ENCODE measurements at regions not wholly inside any gene's neighbourhood (a gene's known extent, or its start where the extent isn't known, plus 50 kb on each side); places are given as distances from the start of the nearest gene placed in this dataset.
"Not testable (repeated sequence)": the region's sequence is repeated elsewhere in the genome, so short reads cannot be mapped to it uniquely, and the experiment has no call there.

DNA sequence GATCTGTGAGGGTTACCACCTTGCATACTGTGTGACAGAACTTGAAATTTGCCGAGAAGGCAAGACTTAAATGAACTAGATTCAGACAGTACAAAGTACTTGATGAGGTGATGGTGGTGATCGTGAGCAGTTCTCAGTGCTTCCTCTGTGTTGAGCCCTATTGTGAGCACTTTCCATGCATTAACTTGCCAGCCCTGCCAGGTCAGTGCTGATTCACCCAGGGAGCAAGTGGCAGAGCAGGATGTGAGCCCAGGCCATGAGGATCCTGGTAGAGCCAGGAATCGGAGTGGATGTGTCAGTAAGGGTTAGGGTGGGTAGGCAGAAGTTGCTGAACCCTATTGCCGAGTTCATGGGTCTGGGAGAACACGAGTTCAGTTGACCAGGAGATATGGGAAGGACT lies 4545.7 kb upstream of the TPTE start:
- DNase-seq: not testable (repeated sequence)

- not testable (repeated sequence) for DNase-seq
Measured at GRCh38 chr21:5997586-5997985, 4523.8 kb upstream of the TPTE start.

DNA sequence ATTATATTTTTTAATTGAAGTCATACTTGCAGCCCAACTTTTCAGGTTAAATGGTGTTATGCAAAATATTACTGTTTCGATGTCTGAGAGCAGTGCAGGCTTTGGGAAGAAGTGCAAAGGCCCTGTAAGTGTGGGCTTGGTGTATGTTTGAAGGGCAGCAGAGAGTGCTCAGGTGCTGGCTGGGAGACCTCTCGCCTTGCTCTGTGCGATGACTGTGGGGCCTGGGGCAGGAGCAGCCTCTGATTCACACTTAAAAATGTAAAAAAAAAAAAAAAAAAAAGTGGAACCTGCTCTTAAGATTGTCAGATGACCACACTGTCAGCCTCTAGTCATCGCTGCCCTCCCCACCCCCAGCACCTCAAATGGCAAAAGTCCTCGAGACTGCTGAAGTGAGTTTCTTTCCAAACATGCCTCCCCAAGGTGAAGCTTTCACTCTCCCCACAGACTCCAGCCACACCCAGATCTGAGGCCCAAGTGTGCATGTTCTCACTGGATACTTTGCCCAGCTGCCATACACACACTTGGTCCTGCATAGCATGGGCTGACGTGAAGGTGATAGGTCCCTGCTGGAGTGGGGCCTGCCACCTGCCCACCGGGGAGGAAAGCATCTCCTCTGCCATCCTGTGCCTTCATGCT lies 4505.8 kb upstream of the TPTE start:
- DNase-seq: not testable (repeated sequence)

DNA sequence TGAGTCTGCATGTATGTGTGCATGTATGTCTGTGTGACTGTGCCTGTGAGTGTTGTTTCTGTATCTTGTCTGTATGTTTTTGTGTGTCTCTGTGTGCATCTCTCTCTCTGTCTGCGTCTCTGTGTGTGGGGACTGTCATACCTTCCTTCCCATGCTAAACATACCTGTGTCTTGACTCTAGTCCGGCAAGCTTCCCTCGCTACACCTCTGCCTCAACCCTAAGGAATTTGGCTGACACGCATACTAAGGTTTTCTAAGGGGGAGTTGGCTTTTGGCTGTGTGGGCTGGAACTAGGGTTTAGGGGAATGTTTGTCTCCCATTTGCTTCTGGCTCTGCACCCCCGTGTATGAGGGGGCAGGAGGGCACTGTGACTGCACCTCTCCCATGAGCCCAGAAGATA lies 4500.9 kb upstream of the TPTE start:
- not testable (repeated sequence) for DNase-seq

GRCh38 chr21:6020953-6021716 lies 4500.2 kb upstream of the TPTE start:
- DNase-seq: not testable (repeated sequence)

DNA sequence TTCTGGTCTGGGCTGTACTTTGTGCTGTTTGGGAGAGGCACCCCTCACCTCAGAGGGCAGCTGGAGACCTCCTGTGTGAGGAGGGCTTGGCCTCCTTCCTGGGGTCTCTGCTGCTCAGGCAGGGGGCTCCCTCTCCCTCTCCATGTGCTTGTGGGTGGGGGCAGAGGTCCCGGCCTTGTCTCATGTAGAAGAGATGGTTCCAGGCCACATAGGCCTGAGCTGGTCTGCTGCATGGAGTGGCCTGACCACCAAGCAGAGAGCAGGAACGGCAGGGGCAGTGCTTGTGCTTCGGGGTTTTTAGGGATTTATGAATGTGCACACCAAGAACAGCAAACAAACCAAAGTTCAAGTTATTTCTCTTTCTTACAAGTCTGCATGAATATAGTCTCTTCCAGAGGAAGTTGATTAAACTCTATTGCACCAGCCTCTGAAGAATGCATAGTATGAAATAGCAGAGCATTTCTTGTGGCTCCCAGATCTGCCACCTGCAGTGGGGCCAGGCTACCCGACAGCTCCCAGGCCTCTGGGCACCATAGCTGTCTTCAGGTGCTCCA lies 4499.6 kb upstream of the TPTE start:
- DNase-seq: not testable (repeated sequence)

DNA sequence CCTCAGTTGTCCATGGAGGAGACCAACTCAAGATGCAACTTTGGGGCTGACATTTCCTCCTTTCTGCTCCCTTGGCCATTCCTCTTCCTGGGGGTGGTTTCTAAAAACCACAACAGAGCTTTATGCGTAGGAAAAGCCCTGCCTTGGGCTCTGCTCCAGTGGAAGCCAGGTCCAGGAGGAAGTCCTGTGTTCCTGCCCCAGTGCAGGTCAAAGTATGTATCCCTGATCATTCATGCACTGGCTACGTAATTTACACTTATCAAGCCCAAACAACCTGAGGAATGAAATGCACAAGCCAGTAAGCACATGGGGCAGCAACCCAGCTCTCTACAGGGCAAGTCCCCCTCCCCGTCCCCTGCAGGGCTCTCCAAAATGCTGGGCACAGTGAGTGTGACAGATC lies 4498.1 kb upstream of the TPTE start:
- not testable (repeated sequence) for DNase-seq

DNA sequence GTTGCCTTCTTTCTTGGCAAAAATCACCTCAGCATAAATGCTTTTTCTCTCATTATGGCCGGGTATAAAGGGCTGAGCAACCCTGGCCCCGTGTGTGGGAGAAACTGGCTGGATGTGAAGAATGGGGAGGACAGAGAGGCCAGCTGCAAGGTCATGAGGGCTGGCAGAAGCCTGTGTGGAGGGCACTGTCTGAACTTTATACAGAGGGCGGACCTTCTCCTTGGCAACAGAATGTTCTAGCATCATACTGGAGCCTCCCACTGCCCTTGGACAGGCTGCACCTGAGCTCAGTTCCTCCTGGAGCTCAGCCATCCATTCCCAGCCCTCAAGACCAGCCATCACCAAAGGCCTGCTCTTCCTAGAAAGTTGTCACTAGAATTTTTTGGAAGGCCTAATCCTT lies 4496.2 kb upstream of the TPTE start:
- DNase-seq: not testable (repeated sequence)

GRCh38 chr21:6027497-6027896 lies 4493.9 kb upstream of the TPTE start:
- DNase-seq: not testable (repeated sequence)

DNA sequence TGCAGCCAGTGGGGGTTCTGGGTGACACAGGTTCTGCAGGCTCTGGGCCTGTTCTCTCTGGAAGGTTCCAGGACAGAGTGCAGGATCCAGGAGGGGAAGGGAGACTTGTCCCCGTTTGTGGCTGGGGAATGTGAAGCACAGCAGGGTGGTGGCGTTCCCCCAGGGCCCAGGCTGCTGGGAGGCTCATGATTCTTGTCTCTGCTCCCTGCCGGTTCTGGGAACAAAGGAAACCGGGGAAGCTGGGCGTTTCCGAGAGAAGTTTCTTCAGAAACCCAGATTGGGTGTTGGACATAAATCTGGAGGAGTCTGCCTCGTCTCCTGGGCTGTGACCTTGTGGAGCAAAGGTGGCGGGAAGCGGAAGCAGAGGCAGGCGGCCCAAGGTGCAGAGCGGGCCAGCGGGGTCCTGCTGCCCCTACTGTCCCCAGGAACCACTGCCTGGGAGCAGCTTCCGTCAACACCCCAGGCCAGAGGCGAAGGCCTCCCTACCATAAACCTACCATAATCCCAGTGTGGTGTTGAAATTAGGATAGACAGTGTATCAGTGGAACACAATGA lies 4487.2 kb upstream of the TPTE start:
- not testable (repeated sequence) for DNase-seq

GRCh38 chr21:6034820-6035473 lies 4486.4 kb upstream of the TPTE start:
- DNase-seq: not testable (repeated sequence)

- not testable (repeated sequence) for DNase-seq
Measured at GRCh38 chr21:6035474-6036155, 4485.8 kb upstream of the TPTE start.

- DNase-seq: not testable (repeated sequence)
Measured at GRCh38 chr21:6039224-6039623, 4482.2 kb upstream of the TPTE start.

DNA sequence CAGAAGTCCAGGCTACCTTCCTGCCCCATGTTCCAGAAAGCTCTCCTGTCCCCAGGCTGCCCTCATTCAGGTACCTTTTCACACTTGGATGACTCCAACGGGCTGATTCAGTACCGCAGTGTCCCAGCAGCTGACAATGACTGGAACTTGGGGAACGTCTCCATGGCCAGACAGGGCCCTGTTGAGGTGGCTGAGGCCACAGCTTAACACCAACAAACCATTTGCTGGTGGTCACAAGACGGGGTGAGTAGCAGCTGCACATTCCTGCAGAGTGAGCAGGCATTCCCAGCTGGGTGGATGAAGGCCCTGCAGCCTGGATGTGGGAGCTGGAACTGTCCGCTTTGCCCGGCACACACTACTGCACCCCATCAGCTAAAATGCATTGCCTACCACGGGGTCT lies 4481.3 kb upstream of the TPTE start:
- DNase-seq: not testable (repeated sequence)

- DNase-seq: not testable (repeated sequence)
Measured at GRCh38 chr21:6043430-6044275, 4477.7 kb upstream of the TPTE start.

DNA sequence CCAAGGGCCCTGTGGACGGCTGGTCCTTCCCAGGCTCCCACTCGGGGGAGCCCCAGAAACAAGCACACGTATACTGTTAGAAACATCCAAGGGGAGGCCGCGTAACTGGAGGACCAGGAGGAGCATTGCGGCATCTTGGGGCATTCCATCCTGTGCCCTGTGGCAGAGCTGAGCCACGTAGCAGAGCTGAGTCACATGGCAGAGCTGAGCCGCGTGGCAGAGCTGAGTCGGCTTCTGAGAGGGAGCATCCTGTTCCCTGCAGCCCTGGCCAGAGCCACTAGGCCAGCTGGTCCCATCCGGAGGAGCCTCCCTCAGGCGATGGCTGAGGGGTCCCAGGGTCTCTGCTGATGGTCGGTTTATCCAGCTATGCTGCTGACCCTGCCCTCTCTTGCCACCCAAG lies 4476.7 kb upstream of the TPTE start:
- DNase-seq: not testable (repeated sequence)

DNA sequence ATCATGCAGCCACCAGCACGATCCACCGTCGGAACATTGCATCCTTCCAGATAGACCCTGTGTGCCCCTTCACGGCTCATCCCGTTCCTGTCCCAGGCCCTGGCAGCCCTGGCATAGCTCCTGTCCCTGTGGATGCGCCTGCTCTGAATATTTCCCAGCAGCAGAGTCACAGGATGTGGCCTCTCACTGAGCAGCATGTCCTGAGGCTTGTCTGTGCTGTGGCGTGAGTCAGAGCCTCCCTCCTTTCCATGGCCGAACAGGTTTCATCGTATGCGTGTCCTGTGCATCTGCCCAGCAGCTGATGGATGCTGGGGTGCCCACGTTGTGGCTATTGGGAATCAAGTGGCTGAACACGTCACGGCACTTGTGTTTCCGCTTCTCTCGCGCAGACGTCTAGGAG lies 4471.5 kb upstream of the TPTE start:
- not testable (repeated sequence) for DNase-seq

GRCh38 chr21:6052109-6052508 lies 4469.3 kb upstream of the TPTE start:
- not testable (repeated sequence) for DNase-seq

DNA sequence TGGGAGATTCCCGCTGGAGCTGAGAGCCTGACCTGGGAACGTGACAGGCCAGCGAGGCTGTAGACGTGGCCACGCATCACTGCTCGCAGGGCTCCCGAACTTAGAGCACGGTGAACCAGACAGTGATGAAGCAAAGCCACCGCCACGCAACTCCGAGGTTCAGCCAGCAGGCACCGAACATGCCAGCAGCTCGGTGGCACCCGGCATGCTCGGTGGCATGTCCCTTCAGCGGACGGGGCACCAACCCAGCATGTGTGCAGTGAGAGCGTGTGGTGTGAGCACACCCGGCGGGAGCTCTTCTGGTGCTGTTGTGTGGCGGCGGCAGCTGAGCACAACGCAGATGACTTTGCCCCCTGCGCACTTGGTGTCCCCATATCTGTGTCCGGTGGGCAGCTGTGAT lies 4468.2 kb upstream of the TPTE start:
- not testable (repeated sequence) for DNase-seq

DNA sequence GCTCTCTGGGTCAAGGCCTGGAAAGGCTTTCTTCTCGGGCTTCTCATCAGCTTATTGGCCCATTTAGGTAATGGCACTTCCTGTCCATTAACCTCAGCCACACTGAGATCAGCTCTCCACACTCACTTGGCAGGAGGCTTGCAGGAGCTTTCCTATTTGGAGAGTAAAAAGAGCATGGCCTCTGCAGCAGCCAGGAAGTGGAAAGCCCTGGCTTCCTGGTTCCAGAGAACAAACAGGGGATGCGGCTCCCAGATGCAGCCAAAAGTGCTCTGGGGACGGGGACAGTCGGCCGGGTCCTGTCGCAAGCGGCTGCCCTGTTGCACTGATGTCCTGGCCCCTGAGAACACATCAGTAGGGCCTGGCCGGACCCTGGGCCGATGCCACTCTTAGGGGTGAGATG lies 4462.4 kb upstream of the TPTE start:
- DNase-seq: not testable (repeated sequence)

DNA sequence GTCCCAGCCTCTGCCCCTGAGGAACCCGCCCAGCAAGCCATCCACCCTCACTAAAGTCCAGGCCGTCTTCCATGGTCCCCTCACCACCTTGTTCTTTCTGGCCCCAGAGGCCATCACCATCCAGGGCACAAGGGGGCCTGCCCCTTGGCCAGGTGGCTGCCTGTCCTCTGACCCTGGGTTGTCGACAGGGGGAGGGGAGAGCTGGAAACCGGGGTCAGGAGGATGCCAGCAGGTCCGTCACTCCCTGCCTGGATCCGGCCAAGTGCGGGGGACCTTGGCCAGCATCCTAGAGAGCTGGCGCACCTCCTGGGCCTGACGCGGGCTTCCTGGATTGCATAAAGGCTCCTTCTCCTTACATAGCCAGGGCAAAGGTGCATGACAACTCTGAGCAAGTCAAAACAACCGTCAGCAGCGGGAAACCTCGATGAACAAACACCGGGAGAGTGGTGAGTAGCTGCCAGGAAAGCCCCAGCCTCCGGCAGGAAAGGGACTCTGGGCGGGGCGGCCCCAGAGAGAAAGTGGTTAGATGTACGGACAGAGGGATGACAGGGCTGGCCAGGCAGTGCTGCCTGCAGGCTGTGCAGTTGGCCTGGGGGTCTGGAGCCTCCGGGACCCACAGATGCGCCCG lies 4461.2 kb upstream of the TPTE start:
- DNase-seq: not testable (repeated sequence)
